Duodenal mucosa (tissue), 2 donors: ENCODE measurements at regions not wholly inside any gene's neighbourhood (a gene's known extent, or its start where the extent isn't known, plus 50 kb on each side); places are given as distances from the start of the nearest gene placed in this dataset.

Experiments
- H3K27ac ChIP-seq: one replicate; pipeline ENCODE4 v1.7.0; 2013; ENCODE audit warnings: low read depth, low read length
- H3K27me3 ChIP-seq, 2 donors: one replicate each; pipeline ENCODE4 v1.7.0; 2013; ENCODE audit warnings: low read length in 2 of 2, control low read depth in 1 of 2; ENCODE audit not compliant: insufficient read depth in 2 of 2, control insufficient read depth in 1 of 2
- H3K36me3 ChIP-seq, 2 donors: one replicate each; pipeline ENCODE4 v1.7.0; 2013; ENCODE audit warnings: low read length in 2 of 2, control low read depth in 1 of 2; ENCODE audit not compliant: insufficient read depth in 2 of 2, control insufficient read depth in 1 of 2
- H3K4me1 ChIP-seq, 2 donors: one replicate each; pipeline ENCODE4 v1.7.0; 2013; ENCODE audit warnings: low read length in 2 of 2, control low read depth in 1 of 2; ENCODE audit not compliant: insufficient read depth in 2 of 2, control insufficient read depth in 1 of 2
- H3K4me3 ChIP-seq, 2 donors: one replicate each; pipeline ENCODE4 v1.7.0; 2013; ENCODE audit warnings: low read length in 2 of 2, low read depth in 1 of 2
- H3K9ac ChIP-seq, 2 donors: one replicate each; pipeline ENCODE4 v1.7.0; 2013; ENCODE audit warnings: low read length in 2 of 2, low read depth in 1 of 2
- H3K9me3 ChIP-seq, 2 donors: one replicate each; pipeline ENCODE4 v1.7.0; 2013; ENCODE audit warnings: low read length in 2 of 2, control low read depth in 1 of 2; ENCODE audit not compliant: control insufficient read depth in 1 of 2

DNA sequence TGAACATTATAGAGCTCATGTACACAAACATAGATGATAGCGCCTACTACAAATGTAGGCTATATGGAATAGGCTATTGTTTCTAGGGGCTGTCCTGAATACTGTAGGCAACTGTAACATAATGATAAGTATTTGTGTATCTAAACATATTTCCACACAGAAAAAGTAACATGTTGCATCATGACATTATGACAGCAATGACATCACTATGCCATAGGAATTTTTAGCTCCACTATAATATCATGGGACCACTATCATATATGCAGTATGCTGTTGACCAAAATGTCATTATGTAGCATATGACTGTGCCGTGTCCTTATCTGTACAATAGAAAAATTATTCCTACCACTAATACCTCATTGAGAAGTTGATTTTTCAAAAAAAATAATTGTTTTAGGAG, 96.7 kb upstream of the SSTR1 start:
- H3K4me3 ChIP-seq, result no peak overlapping the region
- no peak overlapping the region for H3K27ac ChIP-seq
- H3K4me1 ChIP-seq, result no peaks in the 10 kb centered on the region
- H3K9me3 ChIP-seq, result no peaks in the 10 kb centered on the region
- H3K9ac ChIP-seq, result no peak overlapping the region
- H3K27me3 ChIP-seq, result no peaks in the 10 kb centered on the region
- no peaks in the 10 kb centered on the region for H3K36me3 ChIP-seq

DNA sequence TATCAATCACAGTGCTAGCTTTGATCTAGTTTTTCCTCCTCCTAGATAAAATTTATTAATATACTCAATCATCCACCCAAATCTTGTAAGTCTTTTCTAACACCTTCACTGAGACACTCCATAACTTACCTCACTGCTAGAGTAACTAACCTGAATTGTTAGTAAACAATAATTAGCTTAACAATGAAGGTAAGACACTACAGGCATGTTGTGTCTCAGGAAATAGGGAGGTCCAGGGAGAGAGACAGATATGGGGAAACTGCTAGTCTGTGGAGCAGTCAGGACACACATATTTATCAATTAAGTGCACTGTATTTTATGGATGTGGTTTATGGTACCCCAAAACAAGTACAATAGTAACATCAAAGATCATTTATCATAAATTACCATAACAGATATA, 94.2 kb upstream of the SSTR1 start:
- Histone ChIP-seq H3K27ac (no peak overlapping the region), H3K9ac (no peak overlapping the region), H3K4me3 (no peak overlapping the region), H3K36me3 (no peaks in the 10 kb centered on the region), H3K27me3 (no peaks in the 10 kb centered on the region), H3K4me1 (no peaks in the 10 kb centered on the region), H3K9me3 (no peaks in the 10 kb centered on the region)

DNA sequence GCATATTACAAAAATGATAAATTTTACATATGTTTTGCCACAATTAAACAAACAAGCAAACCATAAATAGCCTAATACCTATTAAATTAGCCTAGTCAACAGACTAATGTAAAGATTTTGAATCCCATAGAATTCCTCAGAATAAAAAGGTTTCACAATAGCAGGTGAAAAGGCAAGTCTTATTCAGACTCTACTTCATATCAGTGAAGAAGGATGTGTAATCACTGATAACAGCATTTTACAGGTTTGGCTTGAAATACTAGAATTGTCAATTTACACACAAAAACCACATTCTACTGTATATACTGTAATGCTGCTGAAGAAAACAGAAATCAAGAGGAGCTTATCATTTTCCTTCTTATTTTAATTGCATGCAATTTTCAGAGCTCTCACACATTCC, 90.8 kb upstream of the SSTR1 start:
- Histone ChIP-seq H3K27me3 (no peaks in the 10 kb centered on the region), H3K27ac (no peak overlapping the region), H3K4me3 (no peak overlapping the region)

DNA sequence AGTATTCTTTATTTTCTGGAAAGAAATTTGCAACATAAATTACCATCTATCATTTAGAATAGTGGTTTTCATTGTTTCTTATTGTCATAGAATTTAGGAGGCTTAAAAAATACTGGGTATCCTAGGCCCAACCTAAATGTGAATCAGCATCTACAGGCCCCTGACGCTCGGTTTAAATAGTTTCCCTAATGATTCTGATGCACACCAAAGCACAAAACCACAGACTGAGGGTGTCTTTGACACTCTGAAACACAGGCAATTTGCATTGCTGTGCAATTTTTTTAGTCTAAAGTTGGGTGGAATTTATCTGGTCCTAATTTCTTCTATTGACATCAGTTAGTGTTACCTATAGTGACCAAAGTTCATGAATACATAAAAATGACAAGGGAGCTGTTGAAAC, 87.6 kb upstream of the SSTR1 start:
- Histone ChIP-seq H3K27me3 (no peaks in the 10 kb centered on the region), H3K36me3 (no peaks in the 10 kb centered on the region), H3K4me3 (no peak overlapping the region), H3K9me3 (no peaks in the 10 kb centered on the region), H3K4me1 (peaks cover 0 to 2% of the 10 kb centered on the region in 2 donors), H3K9ac (no peak overlapping the region), H3K27ac (no peak overlapping the region)

More for the DNA sequence above, 90.8 kb upstream of the SSTR1 start:
- no peak overlapping the region for H3K9ac ChIP-seq
- H3K9me3 ChIP-seq, result no peaks in the 10 kb centered on the region
- H3K36me3 ChIP-seq, result no peaks in the 10 kb centered on the region
- H3K4me1 ChIP-seq, result no peaks in the 10 kb centered on the region

DNA sequence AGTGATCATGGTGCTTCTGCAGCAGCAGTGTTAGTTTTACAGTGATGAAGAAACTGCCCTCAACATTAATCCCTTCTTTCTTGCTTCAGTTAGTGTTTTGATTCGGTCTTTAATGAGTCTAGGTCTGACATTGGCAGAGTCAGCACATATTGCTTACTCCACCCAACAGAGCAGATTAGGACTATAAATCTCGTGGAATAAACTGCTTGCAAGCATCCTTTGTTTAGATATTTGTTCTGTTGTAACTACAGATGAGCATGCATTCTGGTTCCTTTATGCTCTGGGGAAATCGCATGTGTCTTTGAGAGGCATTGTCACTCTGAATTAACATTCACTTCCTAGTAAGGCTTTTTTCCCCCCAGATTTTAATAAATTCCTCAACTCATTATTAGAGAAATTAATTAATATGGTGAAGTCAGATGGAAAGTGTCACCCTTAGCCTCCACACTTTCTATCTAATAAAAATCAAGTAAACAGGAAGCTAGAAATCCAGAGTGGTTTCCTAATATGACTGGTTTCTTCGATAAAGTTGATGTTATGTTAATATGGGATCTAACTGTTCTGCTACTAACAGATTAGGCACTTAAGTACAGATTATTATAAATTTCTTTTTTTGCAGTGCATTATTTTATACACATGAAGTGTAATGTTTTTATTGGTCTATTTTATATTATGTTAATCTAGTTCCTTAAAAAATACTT, 86.2 kb upstream of the SSTR1 start:
- Histone ChIP-seq H3K27me3 (no peaks in the 10 kb centered on the region), H3K4me1 (peaks cover 0 to 5% of the 10 kb centered on the region in 2 donors), H3K9ac (no peak overlapping the region), H3K4me3 (no peak overlapping the region), H3K9me3 (no peaks in the 10 kb centered on the region), H3K27ac (no peak overlapping the region), H3K36me3 (no peaks in the 10 kb centered on the region)

DNA sequence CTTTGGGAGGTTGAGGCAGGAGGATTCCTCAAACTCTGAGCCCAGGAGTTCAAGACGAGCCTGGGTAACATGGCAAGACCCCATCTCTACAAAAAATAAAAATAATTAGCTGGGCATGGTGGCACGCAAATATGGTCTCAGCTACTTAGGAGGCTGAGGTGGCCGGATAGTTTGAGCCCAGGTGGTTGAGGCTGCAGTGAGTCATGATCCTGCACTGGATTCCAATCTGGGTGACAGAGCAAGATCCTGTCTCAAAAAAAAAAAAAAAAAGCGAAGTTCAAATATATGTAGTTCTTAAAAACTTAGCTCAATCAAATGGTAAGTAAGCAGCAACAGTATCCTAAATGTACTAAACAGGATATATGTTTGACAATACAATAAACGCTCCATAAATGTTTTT, 85.5 kb upstream of the SSTR1 start:
- Histone ChIP-seq H3K27ac (no peak overlapping the region), H3K36me3 (no peaks in the 10 kb centered on the region)

DNA sequence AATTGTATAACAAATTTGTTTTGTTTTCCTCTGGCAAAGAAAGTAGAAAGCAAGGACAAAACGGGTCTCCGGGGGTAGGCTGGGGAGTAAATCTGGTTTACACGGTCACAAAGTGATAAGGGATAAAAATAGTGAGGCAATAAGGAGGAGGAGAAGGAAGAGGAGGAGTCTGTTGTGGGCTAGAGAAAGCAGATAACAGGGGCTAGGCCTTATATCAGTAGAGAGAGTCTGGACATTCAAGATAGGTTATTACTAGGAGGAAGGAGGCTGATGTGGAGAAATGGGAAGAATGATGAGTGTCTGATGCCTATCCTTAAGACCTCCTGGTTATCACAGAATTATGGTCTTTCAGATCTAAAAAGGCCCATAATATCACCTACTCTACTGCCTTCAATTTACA, 83.2 kb upstream of the SSTR1 start:
- H3K4me1 ChIP-seq, result peaks cover 0 to 5% of the 10 kb centered on the region in 2 donors
- no peak overlapping the region for H3K27ac ChIP-seq
- no peak overlapping the region for H3K4me3 ChIP-seq
- no peaks in the 10 kb centered on the region for H3K36me3 ChIP-seq
- H3K9ac ChIP-seq, result no peak overlapping the region
- no peaks in the 10 kb centered on the region for H3K27me3 ChIP-seq
- no peaks in the 10 kb centered on the region for H3K9me3 ChIP-seq

More for the DNA sequence above, 85.5 kb upstream of the SSTR1 start:
- H3K4me3 ChIP-seq, result no peak overlapping the region
- no peak overlapping the region for H3K9ac ChIP-seq
- H3K27me3 ChIP-seq, result no peaks in the 10 kb centered on the region
- H3K9me3 ChIP-seq, result no peaks in the 10 kb centered on the region
- peaks cover 0 to 5% of the 10 kb centered on the region in 2 donors for H3K4me1 ChIP-seq

DNA sequence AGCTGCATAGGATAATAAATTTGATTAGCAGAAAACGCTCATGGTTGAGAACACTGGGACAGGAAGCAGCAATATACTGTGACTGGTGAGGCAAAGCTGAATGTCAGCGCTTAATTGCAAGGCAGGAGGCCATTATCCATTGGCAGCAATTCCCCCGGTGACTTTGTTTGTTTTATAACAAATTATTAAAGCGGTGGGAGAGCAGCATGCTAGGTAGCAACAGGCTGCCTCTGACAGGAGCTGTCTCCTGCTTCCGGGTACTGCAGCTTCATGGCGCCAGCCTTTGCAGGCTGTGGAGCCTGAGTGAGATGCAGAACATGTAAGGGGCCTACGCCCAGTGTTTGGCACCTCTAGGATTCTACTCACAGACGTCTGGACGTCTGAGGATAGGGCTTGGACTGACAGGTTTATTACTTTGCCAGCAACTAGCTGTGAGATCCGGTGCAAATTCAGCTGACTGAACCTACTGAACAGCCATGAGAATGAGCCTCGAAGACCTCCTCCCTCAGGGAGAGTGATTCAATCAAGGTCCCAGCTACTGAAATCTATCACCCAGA, 82.1 kb upstream of the SSTR1 start:
- no peak overlapping the region for H3K27ac ChIP-seq

DNA sequence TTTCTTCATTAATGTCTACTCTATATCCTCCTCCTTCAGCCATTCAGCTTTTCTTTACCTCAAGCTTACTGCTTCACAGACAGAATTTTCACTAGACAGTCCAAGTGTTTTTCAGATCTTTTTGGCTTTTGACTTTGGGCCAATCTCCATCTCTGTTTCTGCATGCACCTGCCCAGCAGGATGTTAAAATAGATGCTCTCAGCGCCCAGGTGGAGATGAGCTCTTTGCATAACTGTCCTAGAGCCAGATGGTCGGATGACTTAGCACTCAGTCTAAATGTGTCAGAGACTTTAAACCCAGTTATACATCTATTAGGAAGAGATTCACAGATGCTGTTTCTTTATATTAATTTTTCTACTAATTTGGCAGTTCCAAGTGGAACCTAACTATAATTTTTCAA, 80.3 kb upstream of the SSTR1 start:
- H3K9me3 ChIP-seq, result no peaks in the 10 kb centered on the region
- H3K27ac ChIP-seq, result no peak overlapping the region
- H3K36me3 ChIP-seq, result no peaks in the 10 kb centered on the region
- peaks cover 0 to 5% of the 10 kb centered on the region in 2 donors for H3K4me1 ChIP-seq
- H3K4me3 ChIP-seq, result no peak overlapping the region
- H3K27me3 ChIP-seq, result no peaks in the 10 kb centered on the region
- H3K9ac ChIP-seq, result no peak overlapping the region

More for the DNA sequence above, 82.1 kb upstream of the SSTR1 start:
- no peaks in the 10 kb centered on the region for H3K9me3 ChIP-seq
- no peak overlapping the region for H3K9ac ChIP-seq
- H3K27me3 ChIP-seq, result no peaks in the 10 kb centered on the region
- peaks cover 0 to 5% of the 10 kb centered on the region in 2 donors for H3K4me1 ChIP-seq
- H3K4me3 ChIP-seq, result no peak overlapping the region
- H3K36me3 ChIP-seq, result no peaks in the 10 kb centered on the region

DNA sequence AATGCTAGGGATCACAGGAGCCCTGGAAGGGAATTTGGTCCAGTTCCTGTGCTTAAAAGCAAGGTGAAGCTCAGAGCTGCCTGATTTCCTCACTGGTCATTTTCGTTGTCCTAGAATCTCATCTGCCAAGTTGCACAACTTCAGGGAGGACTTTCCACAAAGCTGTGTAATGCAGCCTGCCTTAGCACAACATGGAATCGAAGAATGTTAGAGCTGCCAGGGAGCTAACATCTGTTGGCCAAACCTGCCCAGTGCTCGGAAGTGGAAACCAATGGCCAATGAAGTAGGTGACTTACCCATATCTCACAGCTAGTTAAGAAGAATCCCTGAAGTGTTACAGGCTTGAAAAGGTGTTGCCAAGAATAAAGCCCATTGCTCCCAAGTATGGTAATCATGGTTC, 79.9 kb upstream of the SSTR1 start:
- H3K36me3 ChIP-seq, result no peaks in the 10 kb centered on the region
- H3K4me3 ChIP-seq, result no peak overlapping the region
- H3K27me3 ChIP-seq, result no peaks in the 10 kb centered on the region
- H3K9me3 ChIP-seq, result no peaks in the 10 kb centered on the region
- no peak overlapping the region for H3K27ac ChIP-seq
- peaks cover 0 to 5% of the 10 kb centered on the region in 2 donors for H3K4me1 ChIP-seq
- no peak overlapping the region for H3K9ac ChIP-seq
